ENCODE measurements at regions not wholly inside any gene's neighbourhood (a gene's known extent, or its start where the extent isn't known, plus 50 kb on each side); places are given as distances from the start of the nearest gene placed in this dataset.

- no peak for TF ChIP-seq POLR2A (IDR thresholded peaks at IDR 0.05)
- TF ChIP-seq CTCF (IDR thresholded peaks at IDR 0.05): no peak
Measured at GRCh38 chr22:25365491-25366261, 146.2 kb downstream of the CRYBB2 start.
